ENCODE measurements at regions not wholly inside any gene's neighbourhood (a gene's known extent, or its start where the extent isn't known, plus 50 kb on each side); places are given as distances from the start of the nearest gene placed in this dataset.
"Not testable (repeated sequence)": the region's sequence is repeated elsewhere in the genome, so short reads cannot be mapped to it uniquely, and the experiment has no call there.

DNA sequence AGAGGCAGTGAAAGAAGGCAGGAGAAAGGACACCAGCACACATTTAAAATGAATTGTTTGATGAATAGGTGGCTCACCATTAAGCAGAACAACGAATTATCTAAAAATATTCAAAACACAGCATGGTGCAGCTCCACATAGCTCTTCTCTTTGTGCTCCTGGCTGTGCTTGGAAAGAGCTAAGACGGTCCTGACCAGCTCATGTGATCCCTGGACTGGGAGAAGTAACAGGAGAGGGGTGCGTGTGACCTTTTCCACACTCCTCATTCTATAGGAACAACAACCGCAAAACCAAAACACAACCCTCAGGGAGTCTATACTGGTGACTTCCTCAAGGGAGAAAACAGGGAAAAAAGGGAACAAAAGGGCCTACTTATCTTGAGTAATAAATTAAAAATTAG lies 140.5 kb downstream of the DIRAS2 start:
- Histone ChIP-seq H3K9me3 (ENCODE audit: control insufficient read depth in 1 of 2, insufficient read depth in 1 of 2, low read length in 2 of 2) (no peaks in the 10 kb centered on the region), H3K4me3 (ENCODE audit: low read length) (no peak overlapping the region), H3K4me1 (ENCODE audit: insufficient read depth, low read length) (no peaks in the 10 kb centered on the region), H3K27ac (ENCODE audit: low read depth in 1 of 2, low read length in 2 of 2) (no peak overlapping the region), H3K27me3 (ENCODE audit: control insufficient read depth in 1 of 2, insufficient read depth in 2 of 2, low read length in 2 of 2) (no peaks in the 10 kb centered on the region), H3K36me3 (ENCODE audit: insufficient read depth, low read length) (no peaks in the 10 kb centered on the region)
- ChIA-PET CTCF (no interaction called here), POLR2A (no interaction called here)
- H3K27me3 Mint-ChIP-seq = peaks cover 3% of the 10 kb centered on the region
- H3K9me3 Mint-ChIP-seq = no peaks in the 10 kb centered on the region
- H3K4me3 Mint-ChIP-seq = no peak overlapping the region
- ATAC-seq (ENCODE audit: poor library complexity) = no peak
- no peak for DNase-seq
- no peak overlapping the region for H3K27ac Mint-ChIP-seq
- H3K36me3 Mint-ChIP-seq (ENCODE audit: low read depth) = no peaks in the 10 kb centered on the region
- intact Hi-C loops (cut with DNase I, micrococcal nuclease) = no loop called here
- TF ChIP-seq, protein P1, sequence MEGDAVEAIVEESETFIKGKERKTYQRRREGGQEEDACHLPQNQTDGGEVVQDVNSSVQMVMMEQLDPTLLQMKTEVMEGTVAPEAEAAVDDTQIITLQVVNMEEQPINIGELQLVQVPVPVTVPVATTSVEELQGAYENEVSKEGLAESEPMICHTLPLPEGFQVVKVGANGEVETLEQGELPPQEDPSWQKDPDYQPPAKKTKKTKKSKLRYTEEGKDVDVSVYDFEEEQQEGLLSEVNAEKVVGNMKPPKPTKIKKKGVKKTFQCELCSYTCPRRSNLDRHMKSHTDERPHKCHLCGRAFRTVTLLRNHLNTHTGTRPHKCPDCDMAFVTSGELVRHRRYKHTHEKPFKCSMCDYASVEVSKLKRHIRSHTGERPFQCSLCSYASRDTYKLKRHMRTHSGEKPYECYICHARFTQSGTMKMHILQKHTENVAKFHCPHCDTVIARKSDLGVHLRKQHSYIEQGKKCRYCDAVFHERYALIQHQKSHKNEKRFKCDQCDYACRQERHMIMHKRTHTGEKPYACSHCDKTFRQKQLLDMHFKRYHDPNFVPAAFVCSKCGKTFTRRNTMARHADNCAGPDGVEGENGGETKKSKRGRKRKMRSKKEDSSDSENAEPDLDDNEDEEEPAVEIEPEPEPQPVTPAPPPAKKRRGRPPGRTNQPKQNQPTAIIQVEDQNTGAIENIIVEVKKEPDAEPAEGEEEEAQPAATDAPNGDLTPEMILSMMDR (IDR thresholded peaks at IDR 0.05) = no peak
- H3K4me1 Mint-ChIP-seq (ENCODE audit: low read depth) = no peaks in the 10 kb centered on the region

DNA sequence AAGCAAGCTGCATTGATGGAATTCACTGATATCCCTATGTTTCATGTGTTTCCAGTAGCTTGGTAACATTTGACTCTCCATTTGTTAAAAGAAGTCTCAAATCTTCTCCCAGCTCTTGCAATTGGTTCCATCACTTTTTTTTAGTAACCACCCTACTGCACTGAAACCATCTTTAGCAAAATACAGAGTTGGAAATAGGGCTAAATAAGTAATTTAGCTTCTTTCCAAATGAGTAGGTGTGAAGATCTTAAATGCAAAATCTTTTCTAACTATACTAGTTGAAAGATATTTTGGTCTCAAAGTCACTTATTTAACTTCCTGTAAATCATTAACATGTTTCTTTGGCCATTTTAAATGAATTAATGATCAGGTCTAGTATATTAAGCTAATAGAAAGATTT lies 138.1 kb downstream of the DIRAS2 start:
- Mint-ChIP-seq H3K4me3 (no peak overlapping the region), H3K4me1 (ENCODE audit: low read depth) (no peaks in the 10 kb centered on the region), H3K9me3 (no peaks in the 10 kb centered on the region), H3K27ac (no peak overlapping the region), H3K27me3 (peaks cover 3% of the 10 kb centered on the region), H3K36me3 (ENCODE audit: low read depth) (no peaks in the 10 kb centered on the region)
- DNase-seq = no peak
- intact Hi-C loops (cut with DNase I, micrococcal nuclease) = no loop called here
- Histone ChIP-seq H3K36me3 (ENCODE audit: insufficient read depth, low read length) (no peaks in the 10 kb centered on the region), H3K9me3 (ENCODE audit: control insufficient read depth in 1 of 2, insufficient read depth in 1 of 2, low read length in 2 of 2) (no peaks in the 10 kb centered on the region), H3K4me3 (ENCODE audit: low read length) (no peak overlapping the region), H3K27me3 (ENCODE audit: control insufficient read depth in 1 of 2, insufficient read depth in 2 of 2, low read length in 2 of 2) (peaks cover 0 to 3% of the 10 kb centered on the region in 2 experiments), H3K4me1 (ENCODE audit: insufficient read depth, low read length) (no peaks in the 10 kb centered on the region), H3K27ac (ENCODE audit: low read depth in 1 of 2, low read length in 2 of 2) (no peak overlapping the region)
- TF ChIP-seq, protein P1 (IDR thresholded peaks at IDR 0.05) = no peak
- CTCF ChIA-PET = no interaction called here
- POLR2A ChIA-PET = no interaction called here
- ATAC-seq (ENCODE audit: poor library complexity) = no peak

DNA sequence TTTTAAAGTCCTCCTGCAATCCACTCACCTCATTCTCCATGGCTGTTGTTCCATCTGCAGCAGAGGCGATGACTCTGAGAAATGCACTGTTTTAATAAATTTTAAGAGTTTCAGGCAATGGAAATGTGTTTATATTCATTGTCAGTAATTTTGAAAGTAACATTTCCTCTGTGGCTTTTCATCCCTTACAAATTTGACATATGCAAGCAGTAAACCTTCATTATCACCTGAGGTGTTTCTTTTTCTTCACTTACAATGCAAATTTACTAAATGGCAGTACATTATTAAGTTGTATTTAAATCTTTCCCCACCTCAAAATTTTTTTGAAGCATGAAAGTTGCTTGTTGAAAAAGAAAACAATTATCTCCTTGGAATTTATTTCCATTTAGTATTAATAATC lies 136.9 kb downstream of the DIRAS2 start:
- no peak overlapping the region for H3K4me3 Mint-ChIP-seq
- no peaks in the 10 kb centered on the region for H3K9me3 Mint-ChIP-seq
- intact Hi-C loops (cut with DNase I, micrococcal nuclease) = no loop called here
- TF ChIP-seq, protein P1 (IDR thresholded peaks at IDR 0.05) = no peak
- Histone ChIP-seq H3K9me3 (ENCODE audit: control insufficient read depth in 1 of 2, insufficient read depth in 1 of 2, low read length in 2 of 2) (no peaks in the 10 kb centered on the region), H3K36me3 (ENCODE audit: insufficient read depth, low read length) (no peaks in the 10 kb centered on the region), H3K4me3 (ENCODE audit: low read length) (no peak overlapping the region), H3K27ac (ENCODE audit: low read depth in 1 of 2, low read length in 2 of 2) (no peak overlapping the region), H3K27me3 (ENCODE audit: control insufficient read depth in 1 of 2, insufficient read depth in 2 of 2, low read length in 2 of 2) (peaks cover 0 to 3% of the 10 kb centered on the region in 2 experiments), H3K4me1 (ENCODE audit: insufficient read depth, low read length) (no peaks in the 10 kb centered on the region)
- H3K36me3 Mint-ChIP-seq (ENCODE audit: low read depth) = no peaks in the 10 kb centered on the region
- H3K27ac Mint-ChIP-seq = no peak overlapping the region
- POLR2A ChIA-PET = no interaction called here
- no peak for ATAC-seq (ENCODE audit: poor library complexity)
- DNase-seq = no peak
- CTCF ChIA-PET = no interaction called here
- peaks cover 3% of the 10 kb centered on the region for H3K27me3 Mint-ChIP-seq
- H3K4me1 Mint-ChIP-seq (ENCODE audit: low read depth) = no peaks in the 10 kb centered on the region

DNA sequence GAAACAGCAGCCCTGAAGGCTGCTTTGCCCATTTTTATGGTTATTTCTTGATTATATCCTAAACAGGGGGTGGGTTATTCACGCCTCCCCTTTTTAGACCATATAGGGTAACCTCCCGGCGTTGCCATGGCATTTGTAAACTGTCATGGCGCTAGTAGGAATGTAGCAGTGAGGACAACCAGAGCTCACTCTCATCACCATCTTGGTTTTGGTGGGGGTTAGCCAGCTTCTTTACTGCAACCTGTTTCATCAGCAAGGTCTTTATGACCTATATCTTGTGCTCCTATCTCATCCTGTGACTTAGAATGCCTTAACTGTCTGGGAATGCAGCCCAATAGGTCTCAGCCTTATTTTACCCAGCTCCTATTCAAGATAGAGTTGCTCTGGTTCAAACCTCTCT lies 136.2 kb downstream of the DIRAS2 start:
- DNase-seq; H3K9me3 Mint-ChIP-seq; intact Hi-C loops (cut with DNase I, micrococcal nuclease); H3K27me3 ChIP-seq (ENCODE audit: control insufficient read depth in 1 of 2, insufficient read depth in 2 of 2, low read length in 2 of 2); POLR2A ChIA-PET; H3K4me3 ChIP-seq (ENCODE audit: low read length); CTCF ChIA-PET; H3K36me3 ChIP-seq (ENCODE audit: insufficient read depth, low read length); H3K36me3 Mint-ChIP-seq (ENCODE audit: low read depth); H3K27me3 Mint-ChIP-seq; H3K4me1 Mint-ChIP-seq (ENCODE audit: low read depth); H3K4me1 ChIP-seq (ENCODE audit: insufficient read depth, low read length); H3K27ac Mint-ChIP-seq; ATAC-seq (ENCODE audit: poor library complexity); H3K9me3 ChIP-seq (ENCODE audit: control insufficient read depth in 1 of 2, insufficient read depth in 1 of 2, low read length in 2 of 2); H3K4me3 Mint-ChIP-seq; H3K27ac ChIP-seq (ENCODE audit: low read depth in 1 of 2, low read length in 2 of 2): not testable (repeated sequence)

All from CD4-positive, alpha-beta T cell (primary cell).